Suprapubic skin (tissue), 3 donors: ENCODE measurements at regions not wholly inside any gene's neighbourhood (a gene's known extent, or its start where the extent isn't known, plus 50 kb on each side); places are given as distances from the start of the nearest gene placed in this dataset.

Experiments used
- POLR2A ChIP-seq, 2 donors: fragments of 450-650 bp; IDR thresholded peaks; one replicate each; pipeline ENCODE4 v1.6.1; 2017; ENCODE audit warnings: antibody characterized with exemption in 2 of 2, mild to moderate bottlenecking in 2 of 2, moderate library complexity in 2 of 2
- TF ChIP-seq, protein P1 (sequence below), 2 donors: fragments of 200-600 bp in 1 of 2; fragments of 450-650 bp in 1 of 2; sonication (generic) in 1 of 2; IDR thresholded peaks; one replicate each; pipeline ENCODE4 v1.5.1; 2016 to 2019; ENCODE audit warnings: antibody characterized with exemption in 2 of 2, mild to moderate bottlenecking in 1 of 2, moderate library complexity in 1 of 2

DNA sequence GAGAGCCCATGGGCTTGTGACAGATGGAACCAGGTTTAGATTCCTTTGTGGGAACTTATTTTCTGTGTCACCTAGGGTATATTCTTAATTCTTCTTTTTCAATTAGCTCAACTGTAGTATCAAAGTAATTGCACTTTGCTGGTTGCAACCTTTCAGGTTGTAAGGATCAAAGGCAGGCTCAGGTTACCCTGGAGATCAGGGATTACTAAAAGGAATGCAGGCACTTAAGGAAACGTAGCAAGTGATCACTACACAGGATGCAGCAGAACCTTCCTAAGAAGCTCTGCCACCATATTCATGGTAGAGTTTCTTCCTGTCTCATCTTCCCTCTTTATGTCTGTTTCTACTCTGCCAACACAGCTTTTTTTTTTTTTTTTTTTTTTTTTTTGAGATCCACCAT is 133.2 kb upstream of the JAG1 start:
- TF ChIP-seq POLR2A (IDR thresholded peaks at IDR 0.05): no peak
- TF ChIP-seq, protein P1, sequence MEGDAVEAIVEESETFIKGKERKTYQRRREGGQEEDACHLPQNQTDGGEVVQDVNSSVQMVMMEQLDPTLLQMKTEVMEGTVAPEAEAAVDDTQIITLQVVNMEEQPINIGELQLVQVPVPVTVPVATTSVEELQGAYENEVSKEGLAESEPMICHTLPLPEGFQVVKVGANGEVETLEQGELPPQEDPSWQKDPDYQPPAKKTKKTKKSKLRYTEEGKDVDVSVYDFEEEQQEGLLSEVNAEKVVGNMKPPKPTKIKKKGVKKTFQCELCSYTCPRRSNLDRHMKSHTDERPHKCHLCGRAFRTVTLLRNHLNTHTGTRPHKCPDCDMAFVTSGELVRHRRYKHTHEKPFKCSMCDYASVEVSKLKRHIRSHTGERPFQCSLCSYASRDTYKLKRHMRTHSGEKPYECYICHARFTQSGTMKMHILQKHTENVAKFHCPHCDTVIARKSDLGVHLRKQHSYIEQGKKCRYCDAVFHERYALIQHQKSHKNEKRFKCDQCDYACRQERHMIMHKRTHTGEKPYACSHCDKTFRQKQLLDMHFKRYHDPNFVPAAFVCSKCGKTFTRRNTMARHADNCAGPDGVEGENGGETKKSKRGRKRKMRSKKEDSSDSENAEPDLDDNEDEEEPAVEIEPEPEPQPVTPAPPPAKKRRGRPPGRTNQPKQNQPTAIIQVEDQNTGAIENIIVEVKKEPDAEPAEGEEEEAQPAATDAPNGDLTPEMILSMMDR (IDR thresholded peaks at IDR 0.05): no peak
